Thymus (tissue), 11 donors: ENCODE measurements at regions not wholly inside any gene's neighbourhood (a gene's known extent, or its start where the extent isn't known, plus 50 kb on each side); places are given as distances from the start of the nearest gene placed in this dataset.
"Not testable (repeated sequence)": the region's sequence is repeated elsewhere in the genome, so short reads cannot be mapped to it uniquely, and the experiment has no call there.

Source experiments
- DNase-seq, 9 donors: peaks; one replicate each; pipeline ENCODE4 v3.0.0-alpha.2; 2013; ENCODE audit warnings: low spot score in 9 of 9, low read depth in 6 of 9, missing footprints in 1 of 9
- H3K27ac ChIP-seq, 2 donors: one replicate each; pipeline ENCODE4 v1.5.1; 2013; ENCODE audit warnings: control low read depth in 1 of 2, low read depth in 1 of 2, low read length in 1 of 2, mild to moderate bottlenecking in 1 of 2, moderate library complexity in 1 of 2
- H3K27me3 ChIP-seq, 2 donors: one replicate each; pipeline ENCODE4 v1.5.1; 2013; ENCODE audit warnings: low read length in 1 of 2; ENCODE audit not compliant: control insufficient read depth in 2 of 2, insufficient read depth in 1 of 2
- H3K36me3 ChIP-seq, 2 donors: one replicate each; pipeline ENCODE4 v1.5.1; 2013; ENCODE audit warnings: low read length in 1 of 2, mild to moderate bottlenecking in 1 of 2, moderate library complexity in 1 of 2; ENCODE audit not compliant: control insufficient read depth in 2 of 2, insufficient read depth in 2 of 2
- H3K4me1 ChIP-seq, 2 donors: one replicate each; pipeline ENCODE4 v1.5.1; 2013; ENCODE audit warnings: low read length in 2 of 2; ENCODE audit not compliant: control insufficient read depth in 2 of 2, insufficient read depth in 2 of 2
- H3K4me3 ChIP-seq, 2 donors: one replicate each; pipeline ENCODE4 v1.5.1; 2013; ENCODE audit warnings: low read length in 2 of 2, control low read depth in 1 of 2, mild to moderate bottlenecking in 1 of 2
- H3K9me3 ChIP-seq, 2 donors: one replicate each; pipeline ENCODE4 v1.5.1; 2013; ENCODE audit warnings: low read length in 1 of 2, mild to moderate bottlenecking in 1 of 2; ENCODE audit not compliant: control insufficient read depth in 2 of 2, insufficient read depth in 1 of 2
- WGBS: extraction: QIAGEN DNeasy Blood & Tissue Kit; methylation state at CpG from one replicate; pipeline ENCODE4 v1.1.7; 2013; 5-methylcytosine and 5-hydroxymethylcytosine counted together
- donor health status: healthy.

DNA sequence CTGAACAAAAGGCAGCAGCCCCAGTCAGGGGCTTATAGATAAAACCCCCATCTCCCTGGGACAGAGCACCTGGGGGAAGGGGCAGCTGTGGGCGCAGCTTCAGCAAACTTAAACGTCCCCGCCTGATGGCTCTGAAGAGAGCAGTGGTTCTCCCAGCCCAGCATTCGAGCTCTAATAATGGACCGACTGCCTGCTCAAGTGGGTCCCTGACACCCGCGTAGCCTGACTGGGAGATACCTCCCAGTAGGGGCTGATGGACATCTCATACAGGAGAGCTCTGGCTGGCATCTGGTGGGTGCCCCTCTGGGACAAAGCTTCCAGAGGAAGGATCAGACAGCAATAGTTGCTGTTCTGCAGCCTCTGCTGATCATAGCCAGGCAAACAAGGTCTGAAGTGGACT, 172.1 kb downstream of the CRPPA start:
- not testable (repeated sequence) for H3K9me3 ChIP-seq, H3K36me3 ChIP-seq, DNase-seq, H3K27ac ChIP-seq, H3K4me3 ChIP-seq, H3K4me1 ChIP-seq, H3K27me3 ChIP-seq
- WGBS, result 98% methylated on average over 7 of the region's 7 CpGs

DNA sequence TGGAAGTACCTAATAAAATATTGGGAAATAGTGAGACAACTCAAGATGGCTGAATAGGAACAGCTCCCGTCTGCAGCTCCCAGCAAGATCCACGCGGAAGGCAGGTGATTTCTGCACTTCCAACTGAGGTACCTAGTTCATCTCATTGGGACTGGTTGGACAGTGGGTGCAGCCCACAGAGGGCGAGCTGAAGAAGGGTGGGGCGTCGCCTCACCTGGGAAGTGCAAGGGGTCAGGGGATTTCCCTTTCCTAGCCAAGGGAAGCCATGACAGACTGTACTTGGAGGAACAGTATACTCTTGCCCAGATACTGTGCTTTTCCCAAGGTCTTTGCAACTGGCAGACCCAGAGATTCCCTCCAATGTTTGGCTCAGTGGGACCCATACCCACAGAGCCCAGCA, 172.8 kb downstream of the CRPPA start:
- 98% methylated on average over 6 of the region's 6 CpGs for WGBS
- not testable (repeated sequence) for H3K4me3 ChIP-seq, H3K27ac ChIP-seq, H3K36me3 ChIP-seq, H3K4me1 ChIP-seq, DNase-seq, H3K27me3 ChIP-seq, H3K9me3 ChIP-seq

DNA sequence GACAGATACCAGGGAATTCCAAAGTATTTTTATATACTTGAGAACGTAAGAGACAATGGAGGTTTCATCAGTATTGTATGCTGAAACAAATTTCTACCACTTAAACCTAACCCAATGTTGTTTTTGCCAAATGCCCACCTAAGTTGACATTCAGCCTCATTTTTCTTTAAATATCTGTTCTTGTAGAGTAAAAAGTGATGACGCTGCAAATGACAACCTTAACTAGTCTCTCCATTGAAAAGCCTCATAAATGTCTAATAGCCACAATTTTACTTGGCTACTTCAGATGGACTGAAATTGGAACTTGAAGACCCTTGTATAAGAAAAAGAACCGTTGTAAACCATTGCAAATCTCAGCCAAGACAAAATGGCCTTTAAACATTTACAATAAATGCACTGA, 176.9 kb downstream of the CRPPA start:
- no peaks in the 10 kb centered on the region for H3K36me3 ChIP-seq
- no peaks in the 10 kb centered on the region for H3K4me1 ChIP-seq
- H3K27ac ChIP-seq, result no peak overlapping the region
- H3K9me3 ChIP-seq, result peaks cover 0 to 7% of the 10 kb centered on the region in 2 donors
- DNase-seq, result no peak
- no peak overlapping the region for H3K4me3 ChIP-seq
- no peaks in the 10 kb centered on the region for H3K27me3 ChIP-seq
- WGBS, result 92% methylated on average over 3 of the region's 3 CpGs

GRCh38 chr7:16242920-16243319, 178.4 kb downstream of the CRPPA start:
- Histone ChIP-seq H3K36me3 (no peaks in the 10 kb centered on the region), H3K27me3 (no peaks in the 10 kb centered on the region), H3K9me3 (no peaks in the 10 kb centered on the region), H3K4me3 (no peak overlapping the region), H3K27ac (no peak overlapping the region), H3K4me1 (no peaks in the 10 kb centered on the region)
- 94% methylated on average over 4 of the region's 4 CpGs for WGBS
- DNase-seq, result no peak

DNA sequence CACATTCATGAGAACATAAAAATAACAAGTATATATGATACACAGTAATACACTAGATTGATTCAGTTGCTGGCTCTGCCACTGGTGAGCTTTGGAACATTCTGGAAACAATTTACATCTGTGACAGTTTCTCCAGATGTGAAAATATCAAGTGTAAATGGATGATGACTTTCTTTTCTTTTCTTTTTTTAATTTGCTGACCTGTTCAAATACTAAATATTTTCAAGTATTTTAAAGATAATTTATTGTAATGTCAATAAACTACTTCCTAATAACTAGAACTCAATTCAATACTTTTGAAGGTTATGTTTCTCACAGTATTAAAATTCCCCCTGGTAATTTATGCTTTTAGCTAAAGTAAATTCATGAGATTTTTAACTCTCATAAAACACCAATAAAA, 180.3 kb downstream of the CRPPA start:
- no peak overlapping the region for H3K27ac ChIP-seq
- DNase-seq, result no peak
- no peaks in the 10 kb centered on the region for H3K4me1 ChIP-seq
- no peaks in the 10 kb centered on the region for H3K27me3 ChIP-seq
- H3K9me3 ChIP-seq, result no peaks in the 10 kb centered on the region
- H3K36me3 ChIP-seq, result no peaks in the 10 kb centered on the region
- H3K4me3 ChIP-seq, result no peak overlapping the region

DNA sequence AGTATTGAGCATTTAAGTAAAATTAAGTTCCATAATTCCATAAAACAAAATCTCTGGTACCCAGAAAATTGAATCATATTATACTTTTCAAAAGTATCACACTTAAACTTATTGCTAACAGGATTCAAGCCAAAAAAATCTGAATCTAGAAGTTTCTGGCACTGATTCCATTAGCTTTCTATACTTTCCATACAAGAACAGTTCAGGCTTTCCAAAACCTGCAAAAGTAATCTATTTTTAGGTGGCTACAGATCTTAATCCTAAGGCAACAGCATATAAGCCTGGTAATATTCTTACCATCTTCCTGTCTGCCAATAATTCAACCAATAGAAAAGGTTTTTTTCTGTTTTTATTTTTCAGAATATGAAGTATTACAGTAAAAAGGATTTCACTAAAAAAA, 185.0 kb downstream of the CRPPA start:
- no peaks in the 10 kb centered on the region for H3K9me3 ChIP-seq
- no peaks in the 10 kb centered on the region for H3K36me3 ChIP-seq
- H3K4me3 ChIP-seq, result no peak overlapping the region
- H3K27me3 ChIP-seq, result no peaks in the 10 kb centered on the region
- no peak for DNase-seq
- H3K27ac ChIP-seq, result no peak overlapping the region
- H3K4me1 ChIP-seq, result no peaks in the 10 kb centered on the region

GRCh38 chr7:16235147-16236114, 185.9 kb downstream of the CRPPA start:
- H3K27me3 ChIP-seq, result no peaks in the 10 kb centered on the region
- no peak overlapping the region for H3K4me3 ChIP-seq
- H3K4me1 ChIP-seq, result no peaks in the 10 kb centered on the region
- H3K36me3 ChIP-seq, result no peaks in the 10 kb centered on the region
- H3K9me3 ChIP-seq, result peaks cover 0 to 4% of the 10 kb centered on the region in 2 donors
- DNase-seq, result no peak
- no peak overlapping the region for H3K27ac ChIP-seq
- 95% methylated on average over 5 of the region's 5 CpGs for WGBS

DNA sequence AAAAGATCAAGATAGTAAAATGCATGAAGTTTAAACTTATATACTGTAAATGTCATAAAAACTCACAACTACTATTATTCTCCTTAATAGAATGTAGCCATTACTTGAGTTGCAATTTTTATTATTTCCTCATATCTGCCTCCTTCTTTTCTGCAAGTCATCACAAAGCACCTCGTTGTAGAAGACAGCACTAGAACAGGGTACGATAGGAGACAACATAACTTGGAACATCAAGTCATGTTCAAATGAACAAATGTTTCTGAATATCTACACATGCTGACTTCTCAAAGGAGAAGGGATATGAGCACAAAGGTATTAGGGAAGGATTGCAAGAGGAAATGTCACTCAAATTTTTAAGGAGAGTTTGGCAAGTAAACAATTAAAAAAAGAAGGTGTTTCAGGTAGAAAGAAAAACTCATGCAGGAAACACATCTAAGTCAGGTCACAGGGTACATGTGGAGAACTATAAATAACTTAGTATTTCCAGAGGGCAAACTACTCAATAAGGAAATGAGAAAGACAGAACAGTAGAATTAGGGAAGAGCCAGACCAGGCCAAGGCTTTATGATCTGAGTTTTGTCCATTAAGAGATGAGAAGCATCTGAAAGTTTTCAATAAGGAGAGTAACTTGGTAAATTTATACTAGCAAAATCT, 186.7 kb downstream of the CRPPA start:
- peaks cover 0 to 4% of the 10 kb centered on the region in 2 donors for H3K9me3 ChIP-seq
- 73% methylated on average over 2 of the region's 2 CpGs for WGBS
- no peak overlapping the region for H3K4me3 ChIP-seq
- no peaks in the 10 kb centered on the region for H3K36me3 ChIP-seq
- H3K4me1 ChIP-seq, result no peaks in the 10 kb centered on the region
- no peak for DNase-seq
- H3K27ac ChIP-seq, result no peak overlapping the region
- no peaks in the 10 kb centered on the region for H3K27me3 ChIP-seq

DNA sequence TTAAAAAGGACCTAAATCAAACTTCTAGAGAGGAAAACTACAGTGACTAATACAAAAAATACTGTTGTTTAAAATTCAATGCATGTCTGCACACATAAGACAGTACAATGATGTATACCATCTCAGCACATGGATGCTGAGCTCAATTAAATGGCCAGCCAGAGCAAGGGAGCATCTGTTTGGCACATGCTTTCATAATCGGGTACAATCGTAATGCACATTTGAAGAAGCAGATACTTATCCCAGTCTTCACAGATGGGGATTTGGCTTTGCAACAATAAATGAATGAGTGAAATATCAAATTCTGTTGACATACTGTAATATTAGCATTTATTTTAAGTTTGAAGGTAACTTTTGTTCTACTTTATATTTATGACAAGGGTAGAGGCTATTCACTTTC, 187.8 kb downstream of the CRPPA start:
- H3K36me3 ChIP-seq, result no peaks in the 10 kb centered on the region
- H3K27me3 ChIP-seq, result no peaks in the 10 kb centered on the region
- no peak for DNase-seq
- no peaks in the 10 kb centered on the region for H3K4me1 ChIP-seq
- no peak overlapping the region for H3K27ac ChIP-seq
- 96% methylated on average over 2 of the region's 2 CpGs for WGBS
- peaks cover 0 to 4% of the 10 kb centered on the region in 2 donors for H3K9me3 ChIP-seq
- H3K4me3 ChIP-seq, result no peak overlapping the region
